Naive B cell (primary cell): ENCODE measurements at regions not wholly inside any gene's neighbourhood (a gene's known extent, or its start where the extent isn't known, plus 50 kb on each side); places are given as distances from the start of the nearest gene placed in this dataset.
A peak's percentile ranks its signal among the peaks of the same experiment; 100 is the strongest.

Experiments
- ATAC-seq, 2 donors: fragments of 150-1000 bp; cut with Tn5 transposase; 2 replicates each; pipeline ENCODE4 v1.10.0; 2021; ENCODE audit warnings: low read depth in 2 of 2, mild to moderate bottlenecking in 2 of 2, moderate library complexity in 2 of 2
- DNase-seq: peaks from one replicate; pipeline ENCODE4 v3.0.0; 2022
- H3K27ac Mint-ChIP-seq, 6 donors: one replicate each; pipeline ENCODE4 v1.8.0; 2020 to 2022; ENCODE audit warnings: mild to moderate bottlenecking in 6 of 6, mixed read lengths in 6 of 6, moderate library complexity in 5 of 6, inconsistent platforms in 2 of 6
- H3K27me3 Mint-ChIP-seq, 3 donors: one replicate each; pipeline ENCODE4 v1.8.0; 2021 to 2022; ENCODE audit warnings: mixed read lengths in 3 of 3, mild to moderate bottlenecking in 1 of 3
- H3K36me3 Mint-ChIP-seq, 2 donors: one replicate each; pipeline ENCODE4 v1.8.0; 2020 to 2022; ENCODE audit warnings: mixed read lengths in 2 of 2, inconsistent platforms in 1 of 2, mild to moderate bottlenecking in 1 of 2
- H3K4me1 Mint-ChIP-seq, 3 donors: one replicate each; pipeline ENCODE4 v1.8.0; 2020 to 2022; ENCODE audit warnings: mixed read lengths in 3 of 3, inconsistent platforms in 1 of 3, mild to moderate bottlenecking in 1 of 3, moderate library complexity in 1 of 3
- H3K4me3 Mint-ChIP-seq, 8 donors: one replicate each; pipeline ENCODE4 v1.8.0; 2020 to 2022; ENCODE audit warnings: mild to moderate bottlenecking in 8 of 8, mixed read lengths in 8 of 8, moderate library complexity in 8 of 8, inconsistent platforms in 2 of 8
- H3K9me3 Mint-ChIP-seq, 7 donors: one replicate each; pipeline ENCODE4 v1.8.0; 2020 to 2022; ENCODE audit warnings: mixed read lengths in 7 of 7, mild to moderate bottlenecking in 5 of 7, inconsistent platforms in 2 of 7, moderate library complexity in 1 of 7

GRCh38 chr11:134008634-134009071 lies 51.9 kb upstream of the IGSF9B start:
- ATAC-seq (no peak), DNase-seq (no peak)
- Mint-ChIP-seq H3K4me3 (no peak overlapping the region), H3K36me3 (no peaks in the 10 kb centered on the region), H3K4me1 (peaks cover 0 to 3% (median 0%) of the 10 kb centered on the region in 3 donors), H3K27ac (peak overlapping the region in 1 of 6 donors; percentile 28), H3K9me3 (no peaks in the 10 kb centered on the region), H3K27me3 (peaks cover 22 to 39% (median 28%) of the 10 kb centered on the region in 3 donors)

GRCh38 chr11:134013518-134013917 lies 55.4 kb upstream of the JAM3 start:
- Mint-ChIP-seq H3K27me3 (peaks cover 28 to 50% (median 34%) of the 10 kb centered on the region in 3 donors), H3K4me3 (no peak overlapping the region), H3K36me3 (no peaks in the 10 kb centered on the region), H3K4me1 (peaks cover 0 to 3% (median 0%) of the 10 kb centered on the region in 3 donors), H3K9me3 (no peaks in the 10 kb centered on the region), H3K27ac (no peak overlapping the region)
- DNase-seq (no peak), ATAC-seq (no peak)

GRCh38 chr11:134014511-134014910 lies 54.4 kb upstream of the JAM3 start:
- Mint-ChIP-seq H3K9me3 (no peaks in the 10 kb centered on the region), H3K27ac (no peak overlapping the region), H3K36me3 (no peaks in the 10 kb centered on the region), H3K27me3 (peaks cover 27 to 44% (median 29%) of the 10 kb centered on the region in 3 donors), H3K4me3 (no peak overlapping the region), H3K4me1 (no peaks in the 10 kb centered on the region)
- ATAC-seq (no peak), DNase-seq (no peak)

GRCh38 chr11:134015556-134015955 lies 53.3 kb upstream of the JAM3 start:
- Mint-ChIP-seq H3K4me3 (no peak overlapping the region), H3K36me3 (no peaks in the 10 kb centered on the region), H3K9me3 (no peaks in the 10 kb centered on the region), H3K27ac (no peak overlapping the region), H3K27me3 (peaks cover 26 to 38% (median 37%) of the 10 kb centered on the region in 3 donors), H3K4me1 (peaks cover 0 to 5% (median 0%) of the 10 kb centered on the region in 3 donors)
- DNase-seq (no peak), ATAC-seq (no peak)

- DNase-seq: no peak
- ATAC-seq: no peak
Measured at GRCh38 chr11:134017511-134018430, 51.1 kb upstream of the JAM3 start.

More at GRCh38 chr11:134017511-134018430, 51.1 kb upstream of the JAM3 start:
- no peak overlapping the region for H3K27ac Mint-ChIP-seq
- peaks cover 0 to 5% (median 0%) of the 10 kb centered on the region in 3 donors for H3K4me1 Mint-ChIP-seq
- no peaks in the 10 kb centered on the region for H3K9me3 Mint-ChIP-seq
- H3K27me3 Mint-ChIP-seq: peaks cover 18 to 40% (median 27%) of the 10 kb centered on the region in 3 donors
- no peak overlapping the region for H3K4me3 Mint-ChIP-seq
- no peaks in the 10 kb centered on the region for H3K36me3 Mint-ChIP-seq
